Uterus (tissue), 2 donors: ENCODE measurements at regions not wholly inside any gene's neighbourhood (a gene's known extent, or its start where the extent isn't known, plus 50 kb on each side); places are given as distances from the start of the nearest gene placed in this dataset.

Experiments
- CTCF ChIP-seq, 4 experiments: fragments of 200-600 bp in 2 of 4; fragments of 450-650 bp in 2 of 4; sonication (generic) in 2 of 4; IDR thresholded peaks; one replicate each; pipeline ENCODE4 v1.5.1; 2016 to 2019; ENCODE audit warnings: antibody characterized with exemption in 4 of 4, mild to moderate bottlenecking in 2 of 4, moderate library complexity in 1 of 4
- POLR2A ChIP-seq, 2 donors: fragments of 450-650 bp; IDR thresholded peaks; one replicate each; pipeline ENCODE4 v1.6.1; 2016; ENCODE audit warnings: antibody characterized with exemption in 2 of 2, mild to moderate bottlenecking in 1 of 2, moderate library complexity in 1 of 2

- TF ChIP-seq POLR2A (IDR thresholded peaks at IDR 0.05) (no peak), CTCF (IDR thresholded peaks at IDR 0.05) (no peak)
Measured at GRCh38 chr15:66917904-66918448, 147.4 kb upstream of the SMAD3 start.
